IMR-90 (cell line): ENCODE measurements at regions not wholly inside any gene's neighbourhood (a gene's known extent, or its start where the extent isn't known, plus 50 kb on each side); places are given as distances from the start of the nearest gene placed in this dataset.

Experiments used
- ATAC-seq: fragments of 200-7000 bp; cut with Tn5 transposase; 2 replicates; pipeline ENCODE4 v1.9.1; 2020; ENCODE audit warnings: low read depth, mild to moderate bottlenecking, moderate library complexity
- BruUV-seq: library from RNA; stranded (reverse); fragments of 400-500 nt; replicated peaks from 2 replicates; lab custom pipeline; 2021; lab: Mats Ljungman, UMichigan
- CTCF ChIA-PET: fragments of 300-600 bp; formaldehyde crosslinking; extraction: SDS; loops from one replicate; lab custom pipeline; 2021; ENCODE audit warnings: antibody characterized with exemption; lab: Yijun Ruan, JAX
- POLR2A ChIA-PET: fragments of 300-600 bp; sonication (Branson Sonifier 250); formaldehyde crosslinking; loops from one replicate; lab custom pipeline; 2022; ENCODE audit warnings: antibody characterized with exemption; ENCODE audit not compliant: unreplicated experiment; lab: Charles Lee
- DNase-seq: peaks from one replicate; pipeline ENCODE4 v3.0.0; 2013
- H2AFZ ChIP-seq: replicated peaks from 2 replicates; pipeline ENCODE3; 2013; ENCODE audit warnings: low read length, mild to moderate bottlenecking; ENCODE audit not compliant: poor library complexity
- H2AK5ac ChIP-seq: 2 replicates; pipeline ENCODE4 v1.6.1; 2013; ENCODE audit warnings: low read depth, low read length, inconsistent platforms
- H2AK9ac ChIP-seq: replicated peaks from 2 replicates; pipeline ENCODE3; 2013; ENCODE audit warnings: mild to moderate bottlenecking, low read depth, low read length, moderate library complexity; ENCODE audit not compliant: poor library complexity
- H2BK120ac ChIP-seq: 2 replicates; pipeline ENCODE4 v1.6.1; 2013; ENCODE audit warnings: low read depth, low read length, inconsistent platforms
- H2BK15ac ChIP-seq: 3 replicates; pipeline ENCODE4 v1.6.1; 2013; ENCODE audit warnings: low read depth, low read length, inconsistent platforms
- H2BK20ac ChIP-seq: 2 replicates; pipeline ENCODE4 v1.6.1; 2013; ENCODE audit warnings: low read depth, mild to moderate bottlenecking, inconsistent platforms, low read length, moderate library complexity
- H2BK5ac ChIP-seq: 2 replicates; pipeline ENCODE4 v1.6.1; 2013; ENCODE audit warnings: mild to moderate bottlenecking, low read depth, low read length, inconsistent platforms; ENCODE audit not compliant: poor library complexity, severe bottlenecking
- H3K14ac ChIP-seq: replicated peaks from 2 replicates; pipeline ENCODE4 v1.6.1; 2013; ENCODE audit warnings: low read depth, low read length, inconsistent platforms
- H3K18ac ChIP-seq: 2 replicates; pipeline ENCODE4 v1.6.1; 2013; ENCODE audit warnings: low read depth, low read length, control low read depth
- H3K23ac ChIP-seq: 2 replicates; pipeline ENCODE4 v1.6.1; 2013; ENCODE audit warnings: low read depth, low read length, inconsistent platforms
- H3K27ac ChIP-seq: 2 replicates; pipeline ENCODE4 v1.5.1; 2013; ENCODE audit warnings: mild to moderate bottlenecking, control low read depth, low read length; ENCODE audit not compliant: insufficient read depth
- H3K27me3 ChIP-seq: 2 replicates; pipeline ENCODE4 v1.6.1; 2013; ENCODE audit warnings: low read length; ENCODE audit not compliant: control insufficient read depth, insufficient read depth
- H3K36me3 ChIP-seq: 2 replicates; pipeline ENCODE4 v1.6.1; 2013; ENCODE audit warnings: low read length, mixed read lengths; ENCODE audit not compliant: control insufficient read depth, insufficient read depth
- H3K4ac ChIP-seq: 2 replicates; pipeline ENCODE4 v1.6.1; 2013; ENCODE audit warnings: low read depth, low read length, inconsistent platforms
- H3K4me1 ChIP-seq: 2 replicates; pipeline ENCODE4 v1.6.1; 2013; ENCODE audit warnings: low read length, mixed read lengths; ENCODE audit not compliant: control insufficient read depth, insufficient read depth
- H3K4me2 ChIP-seq: 2 replicates; pipeline ENCODE4 v1.6.1; 2013; ENCODE audit warnings: low read depth, mild to moderate bottlenecking, control low read depth, low read length, moderate library complexity
- H3K4me3 ChIP-seq: 2 replicates; pipeline ENCODE4 v1.5.1; 2013; ENCODE audit warnings: low read depth, mild to moderate bottlenecking, control low read depth, low read length, moderate library complexity; ENCODE audit not compliant: insufficient read depth
- H3K56ac ChIP-seq: 2 replicates; pipeline ENCODE4 v1.6.1; 2013; ENCODE audit warnings: low read length, inconsistent platforms; ENCODE audit not compliant: insufficient read depth; ENCODE audit errors: extremely low read depth
- H3K79me1 ChIP-seq, 2 experiments: 2 replicates each; pipeline ENCODE4 v1.6.1; 2013; ENCODE audit warnings: low read length in 2 of 2, inconsistent platforms in 1 of 2, low read depth in 1 of 2
- H3K9ac ChIP-seq: 2 replicates; pipeline ENCODE4 v1.6.1; 2013; ENCODE audit warnings: low read depth, low read length, control low read depth
- H3K9me1 ChIP-seq: 2 replicates; pipeline ENCODE4 v1.6.1; 2013; ENCODE audit warnings: low read length, inconsistent platforms; ENCODE audit not compliant: insufficient read depth
- H3K9me3 ChIP-seq: 2 replicates; pipeline ENCODE4 v1.6.1; 2013; ENCODE audit warnings: low read length; ENCODE audit not compliant: control insufficient read depth, insufficient read depth
- H4K20me1 ChIP-seq: 2 replicates; pipeline ENCODE4 v1.6.1; 2013; ENCODE audit warnings: low read length, inconsistent platforms; ENCODE audit not compliant: insufficient read depth
- H4K5ac ChIP-seq: 2 replicates; pipeline ENCODE4 v1.6.1; 2013; ENCODE audit warnings: mild to moderate bottlenecking, low read depth, low read length, control low read depth
- H4K8ac ChIP-seq, 2 experiments: 2 replicates each; pipeline ENCODE4 v1.6.1; 2013; ENCODE audit warnings: low read depth in 2 of 2, low read length in 2 of 2, control low read depth in 1 of 2, inconsistent platforms in 1 of 2
- H4K91ac ChIP-seq: 2 replicates; pipeline ENCODE4 v1.6.1; 2013; ENCODE audit warnings: low read depth, low read length, inconsistent platforms; ENCODE audit not compliant: insufficient read depth
- BHLHE40 ChIP-seq: fragments of 150-350 bp; IDR thresholded peaks from 2 replicates; pipeline ENCODE4 v1.6.1; 2016; ENCODE audit warnings: mild to moderate bottlenecking, low read depth, low read length
- CEBPB ChIP-seq: IDR thresholded peaks from 2 replicates; pipeline ENCODE4 v1.6.1; 2012; ENCODE audit warnings: low read depth, low read length, improper control_type of control experiment
- CHD1 ChIP-seq: IDR thresholded peaks from 2 replicates; pipeline ENCODE4 v1.6.1; 2012; ENCODE audit warnings: low read depth, low read length, improper control_type of control experiment
- FOS ChIP-seq: fragments of 150-350 bp; IDR thresholded peaks from 2 replicates; pipeline ENCODE4 v1.6.1; 2016; ENCODE audit warnings: low read depth, low read length
- MAFK ChIP-seq: IDR thresholded peaks from 2 replicates; pipeline ENCODE4 v1.6.1; 2012; ENCODE audit warnings: low read depth, low read length, improper control_type of control experiment
- MAZ ChIP-seq: IDR thresholded peaks from 2 replicates; pipeline ENCODE4 v1.6.1; 2012; ENCODE audit warnings: low read depth, mild to moderate bottlenecking, low read length, improper control_type of control experiment, moderate library complexity, borderline replicate concordance
- MXI1 ChIP-seq: IDR thresholded peaks from 2 replicates; pipeline ENCODE4 v1.6.1; 2012; ENCODE audit warnings: low read depth, mild to moderate bottlenecking, low read length, moderate library complexity, borderline replicate concordance
- NFE2L2 ChIP-seq: fragments of 150-350 bp; IDR thresholded peaks from 2 replicates; pipeline ENCODE4 v1.6.1; 2016; ENCODE audit warnings: low read depth, mild to moderate bottlenecking, low read length
- POLR2A ChIP-seq: IDR thresholded peaks from 2 replicates; pipeline ENCODE4 v1.6.1; 2012; ENCODE audit warnings: mild to moderate bottlenecking, low read depth, low read length
- RAD21 ChIP-seq: IDR thresholded peaks from 2 replicates; pipeline ENCODE4 v1.6.1; 2012; ENCODE audit warnings: low read length, improper control_type of control experiment
- RCOR1 ChIP-seq: IDR thresholded peaks from 2 replicates; pipeline ENCODE4 v1.6.1; 2012; ENCODE audit warnings: mild to moderate bottlenecking, low read length, improper control_type of control experiment; ENCODE audit not compliant: insufficient replicate concordance
- RFX5 ChIP-seq: IDR thresholded peaks from 2 replicates; pipeline ENCODE4 v1.8.0; 2012; ENCODE audit warnings: low read depth, mild to moderate bottlenecking, low read length, moderate library complexity
- SMC3 ChIP-seq: fragments of 150-350 bp; IDR thresholded peaks from 2 replicates; pipeline ENCODE4 v1.6.1; 2016; ENCODE audit warnings: low read depth, mild to moderate bottlenecking, antibody characterized with exemption, low read length, moderate library complexity
- WGBS, 2 experiments: methylation state at CpG; one replicate each; pipeline versions ENCODE4 v1.1.5 to v1.1.7; 2013; ENCODE audit warnings: missing lambda C conversion rate in 2 of 2; ENCODE audit not compliant: insufficient read length in 1 of 2; ENCODE audit errors: extremely low coverage in 2 of 2; 5-methylcytosine and 5-hydroxymethylcytosine counted together
- dilution Hi-C: fragments of 300-500 bp; cut with HindIII; formaldehyde crosslinking; loops from one replicate; pipeline ENCODE4 v1.14.3; 2018; ENCODE audit warnings: low sequenced_read_pairs; ENCODE audit not compliant: unreplicated experiment
- in situ Hi-C: fragments of 300-500 bp; cut with MboI; formaldehyde crosslinking; loops from 3 replicates; pipeline ENCODE4 v1.14.3; 2019; ENCODE audit warnings: low sequenced_read_pairs, inconsistent platforms, mixed read lengths
- intact Hi-C: fragments of 100-400 bp; cut with micrococcal nuclease; formaldehyde crosslinking; loops from 2 replicates; pipeline ENCODE4 v1.10.0; 2022
- TF ChIP-seq, protein P1 (sequence below): fragments of 150-350 bp; IDR thresholded peaks from 2 replicates; pipeline ENCODE4 v1.6.1; 2017; ENCODE audit warnings: mild to moderate bottlenecking, antibody characterized with exemption, low read length, low read depth
- TF ChIP-seq, protein P2 (sequence below): conservative IDR thresholded peaks from 2 replicates; pipeline ENCODE4 v1.5.1; 2012; ENCODE audit warnings: mild to moderate bottlenecking, low read depth, low read length, improper control_type of control experiment
- TF ChIP-seq, protein P3 (sequence below): fragments of 150-350 bp; IDR thresholded peaks from 2 replicates; pipeline ENCODE4 v1.6.1; 2016; ENCODE audit warnings: low read depth, mild to moderate bottlenecking, low read length, moderate library complexity, borderline replicate concordance

DNA sequence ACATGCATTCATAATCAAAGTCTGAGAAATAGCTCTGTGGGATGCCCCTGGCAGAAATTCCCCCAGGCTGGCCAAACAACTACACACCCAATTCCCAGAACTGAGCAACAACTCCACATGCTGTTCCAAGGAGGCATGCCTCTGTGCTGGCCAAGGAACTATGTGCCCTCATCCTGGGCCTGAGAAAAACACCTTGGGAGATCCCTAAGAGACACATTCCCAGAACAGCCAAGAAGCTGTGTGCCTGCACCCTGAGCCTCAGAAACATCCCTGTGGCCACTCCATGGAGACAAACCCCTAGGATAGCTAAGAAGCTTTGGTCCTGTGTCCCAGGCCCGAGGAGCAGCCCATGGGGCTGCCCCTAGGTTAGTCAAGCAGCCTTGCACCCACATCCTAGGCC lies 92.3 kb upstream of the MME start:
- no peak overlapping the region for H3K9ac ChIP-seq
- H3K27ac ChIP-seq = no peak overlapping the region
- H3K36me3 ChIP-seq = no peaks in the 10 kb centered on the region
- TF ChIP-seq, protein P1, sequence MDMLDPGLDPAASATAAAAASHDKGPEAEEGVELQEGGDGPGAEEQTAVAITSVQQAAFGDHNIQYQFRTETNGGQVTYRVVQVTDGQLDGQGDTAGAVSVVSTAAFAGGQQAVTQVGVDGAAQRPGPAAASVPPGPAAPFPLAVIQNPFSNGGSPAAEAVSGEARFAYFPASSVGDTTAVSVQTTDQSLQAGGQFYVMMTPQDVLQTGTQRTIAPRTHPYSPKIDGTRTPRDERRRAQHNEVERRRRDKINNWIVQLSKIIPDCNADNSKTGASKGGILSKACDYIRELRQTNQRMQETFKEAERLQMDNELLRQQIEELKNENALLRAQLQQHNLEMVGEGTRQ = no peak
- TF ChIP-seq RFX5 (no peak), NFE2L2 (no peak), SMC3 (no peak), MAZ (no peak), MXI1 (no peak), MAFK (no peak), POLR2A (no peak), CHD1 (no peak), BHLHE40 (no peak), RAD21 (no peak), RCOR1 (no peak), FOS (no peak), CEBPB (no peak)
- TF ChIP-seq, protein P2, sequence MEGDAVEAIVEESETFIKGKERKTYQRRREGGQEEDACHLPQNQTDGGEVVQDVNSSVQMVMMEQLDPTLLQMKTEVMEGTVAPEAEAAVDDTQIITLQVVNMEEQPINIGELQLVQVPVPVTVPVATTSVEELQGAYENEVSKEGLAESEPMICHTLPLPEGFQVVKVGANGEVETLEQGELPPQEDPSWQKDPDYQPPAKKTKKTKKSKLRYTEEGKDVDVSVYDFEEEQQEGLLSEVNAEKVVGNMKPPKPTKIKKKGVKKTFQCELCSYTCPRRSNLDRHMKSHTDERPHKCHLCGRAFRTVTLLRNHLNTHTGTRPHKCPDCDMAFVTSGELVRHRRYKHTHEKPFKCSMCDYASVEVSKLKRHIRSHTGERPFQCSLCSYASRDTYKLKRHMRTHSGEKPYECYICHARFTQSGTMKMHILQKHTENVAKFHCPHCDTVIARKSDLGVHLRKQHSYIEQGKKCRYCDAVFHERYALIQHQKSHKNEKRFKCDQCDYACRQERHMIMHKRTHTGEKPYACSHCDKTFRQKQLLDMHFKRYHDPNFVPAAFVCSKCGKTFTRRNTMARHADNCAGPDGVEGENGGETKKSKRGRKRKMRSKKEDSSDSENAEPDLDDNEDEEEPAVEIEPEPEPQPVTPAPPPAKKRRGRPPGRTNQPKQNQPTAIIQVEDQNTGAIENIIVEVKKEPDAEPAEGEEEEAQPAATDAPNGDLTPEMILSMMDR = no peak
- TF ChIP-seq, protein P3, sequence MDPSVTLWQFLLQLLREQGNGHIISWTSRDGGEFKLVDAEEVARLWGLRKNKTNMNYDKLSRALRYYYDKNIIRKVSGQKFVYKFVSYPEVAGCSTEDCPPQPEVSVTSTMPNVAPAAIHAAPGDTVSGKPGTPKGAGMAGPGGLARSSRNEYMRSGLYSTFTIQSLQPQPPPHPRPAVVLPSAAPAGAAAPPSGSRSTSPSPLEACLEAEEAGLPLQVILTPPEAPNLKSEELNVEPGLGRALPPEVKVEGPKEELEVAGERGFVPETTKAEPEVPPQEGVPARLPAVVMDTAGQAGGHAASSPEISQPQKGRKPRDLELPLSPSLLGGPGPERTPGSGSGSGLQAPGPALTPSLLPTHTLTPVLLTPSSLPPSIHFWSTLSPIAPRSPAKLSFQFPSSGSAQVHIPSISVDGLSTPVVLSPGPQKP = no peak
- no peak overlapping the region for H4K8ac ChIP-seq
- ATAC-seq (no peak), DNase-seq (no peak)
- no TSS peak for BruUV-seq
- dilution Hi-C loops (no loop called here), intact Hi-C loops (no loop called here), in situ Hi-C loops (no loop called here)
- H2BK15ac ChIP-seq = no peak overlapping the region
- WGBS, 2 experiments = no CpG with 5 or more reads among the region's 1 CpG
- no peak overlapping the region for H3K4me3 ChIP-seq
- no peak overlapping the region for H2AK9ac ChIP-seq
- H4K20me1 ChIP-seq = no peaks in the 10 kb centered on the region
- no peaks in the 10 kb centered on the region for H3K27me3 ChIP-seq
- H4K91ac ChIP-seq = no peak overlapping the region
- H2BK120ac ChIP-seq = no peak overlapping the region
- CTCF ChIA-PET = interaction anchor here (0.6 kb wide), 2 partner anchors 9 to 737 kb away, joined by 3 read pairs; no protein-coding TSS in a partner anchor
- no peak overlapping the region for H2AFZ ChIP-seq
- H3K14ac ChIP-seq = no peak overlapping the region
- no peak overlapping the region for H3K4me2 ChIP-seq
- H4K5ac ChIP-seq = no peak overlapping the region
- no peak overlapping the region for H3K18ac ChIP-seq
- H3K23ac ChIP-seq = no peak overlapping the region
- H3K79me1 ChIP-seq = no peaks in the 10 kb centered on the region
- H3K56ac ChIP-seq = no peak overlapping the region
- H2BK20ac ChIP-seq = no peak overlapping the region
- H3K4me1 ChIP-seq = no peaks in the 10 kb centered on the region
- no peak overlapping the region for H2AK5ac ChIP-seq
- H3K4ac ChIP-seq = no peak overlapping the region
- POLR2A ChIA-PET = no interaction called here
- H3K9me1 ChIP-seq = no peaks in the 10 kb centered on the region
- no peak overlapping the region for H2BK5ac ChIP-seq
- H3K9me3 ChIP-seq = no peaks in the 10 kb centered on the region
